GM18868 (cell line): ENCODE measurements at regions not wholly inside any gene's neighbourhood (a gene's known extent, or its start where the extent isn't known, plus 50 kb on each side); places are given as distances from the start of the nearest gene placed in this dataset.

Experiments used
- ATAC-seq: cut with Tn5 transposase; IDR thresholded peaks from one replicate; pipeline ENCODE4 v1.9.1; 2021; ENCODE audit warnings: mild to moderate bottlenecking, moderate library complexity; ENCODE audit not compliant: unreplicated experiment

GRCh38 chr6:114471450-114471849 lies 128.6 kb upstream of the HS3ST5 start:
- no peak for ATAC-seq

DNA sequence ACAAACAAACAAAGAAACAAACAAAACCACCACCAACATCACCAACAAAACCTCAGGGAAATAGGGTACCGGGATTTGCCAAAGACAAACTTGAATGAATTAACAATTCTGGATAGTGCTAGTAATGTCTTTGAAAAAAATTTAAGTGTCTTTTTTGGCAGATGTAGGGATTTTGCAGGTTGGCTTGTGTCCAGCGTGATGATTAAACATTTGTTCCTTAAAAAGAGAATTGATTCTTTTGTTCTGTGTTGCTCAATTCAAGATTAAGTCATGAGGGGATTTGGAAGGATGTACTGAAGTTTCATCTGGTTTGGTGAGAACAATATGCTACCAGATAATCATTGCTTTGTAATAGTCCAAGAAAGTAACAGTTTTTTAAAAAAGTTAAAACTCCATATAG lies 125.1 kb upstream of the HS3ST5 start:
- no peak for ATAC-seq

DNA sequence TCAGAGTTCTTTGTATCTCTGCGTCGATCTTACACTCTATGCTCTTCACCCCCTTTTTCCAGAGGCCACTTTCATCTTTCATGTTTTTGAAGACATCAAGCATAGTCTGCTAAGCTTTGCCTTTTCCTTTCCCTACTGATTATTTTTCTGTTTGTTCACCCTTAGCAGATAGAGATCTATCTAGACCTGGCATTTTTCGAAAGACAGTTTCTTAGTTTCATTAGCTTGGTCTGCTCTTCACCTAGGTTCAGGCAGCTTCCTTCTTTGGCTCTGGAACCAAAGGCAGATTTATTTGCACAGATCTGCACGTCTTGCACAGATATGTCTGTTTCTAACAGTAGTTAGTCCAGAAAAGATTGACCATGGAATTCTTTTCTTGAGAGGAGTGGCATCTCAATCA lies 122.7 kb upstream of the HS3ST5 start:
- ATAC-seq = no peak

DNA sequence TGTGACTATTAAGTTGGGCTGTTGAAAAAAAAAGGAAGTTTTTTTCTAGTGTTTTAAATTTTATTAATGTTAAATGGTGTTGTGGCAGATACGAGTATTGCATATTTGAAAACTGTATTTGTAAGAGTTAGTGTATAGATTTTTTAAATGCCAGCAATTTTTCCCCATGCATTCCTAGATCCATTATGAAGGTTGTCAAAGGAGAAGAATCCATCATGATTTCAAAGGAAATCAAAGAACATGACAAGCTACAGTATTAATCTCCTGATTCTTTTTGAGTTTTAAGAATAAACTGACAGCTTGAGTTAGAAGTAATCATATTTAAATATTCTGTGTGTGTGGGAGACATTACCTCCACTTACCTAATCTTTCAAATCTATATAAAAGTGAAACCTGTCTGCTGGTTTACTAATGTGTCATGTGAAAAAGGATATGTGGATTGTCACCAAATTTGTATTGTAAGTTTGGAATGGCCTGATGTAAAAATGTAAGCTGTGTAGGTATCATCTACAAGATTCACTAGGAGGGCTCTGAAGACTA lies 111.0 kb upstream of the HS3ST5 start:
- no peak for ATAC-seq

DNA sequence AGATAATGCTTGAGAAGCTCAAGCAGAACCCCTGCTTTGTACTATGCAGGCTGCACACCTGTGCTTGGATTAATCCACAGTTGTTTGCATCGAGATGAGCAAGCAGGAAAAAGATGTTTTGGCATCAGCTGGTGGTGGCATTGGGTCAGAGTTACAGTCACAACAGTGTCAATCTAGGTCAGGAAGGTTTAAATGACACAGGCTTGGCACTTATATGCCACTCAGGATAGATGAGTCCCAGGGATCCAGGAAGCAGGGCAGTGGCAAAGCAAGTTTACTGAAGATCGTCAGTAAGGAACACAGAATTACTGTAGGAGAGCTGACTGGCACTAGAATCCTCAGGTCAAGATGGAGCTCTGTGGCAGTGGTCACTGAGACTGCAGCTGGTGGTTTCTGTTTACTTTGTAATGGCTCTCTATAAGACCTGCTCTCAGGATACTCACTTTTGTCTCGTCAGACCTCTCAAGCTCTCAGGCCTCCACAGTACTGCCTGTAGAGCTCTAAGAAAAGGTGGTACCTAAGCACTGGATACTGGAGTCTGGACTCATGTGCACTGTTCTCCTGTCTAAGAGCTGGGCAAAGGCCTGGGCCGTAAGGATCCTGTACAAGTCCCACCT lies 110.1 kb upstream of the HS3ST5 start:
- no peak for ATAC-seq

DNA sequence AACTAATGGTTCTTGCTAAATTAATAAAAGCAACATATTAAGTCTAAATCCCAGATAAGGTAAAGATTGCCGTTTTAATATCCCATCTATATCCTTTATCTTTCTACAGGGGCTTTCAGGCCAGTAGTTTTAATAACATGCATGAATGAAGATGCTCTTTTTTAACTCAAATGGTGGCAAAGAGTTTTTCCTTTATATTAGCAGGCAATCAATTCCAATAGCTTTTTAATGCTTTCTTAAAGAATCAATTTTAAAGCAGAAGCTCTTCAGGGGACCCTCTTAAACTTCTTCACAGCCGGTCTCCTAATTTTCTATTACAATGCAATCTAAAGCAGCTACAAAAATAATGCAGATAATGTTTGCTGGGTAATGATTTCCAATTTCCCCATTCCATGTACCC lies 107.8 kb upstream of the HS3ST5 start:
- ATAC-seq = no peak

DNA sequence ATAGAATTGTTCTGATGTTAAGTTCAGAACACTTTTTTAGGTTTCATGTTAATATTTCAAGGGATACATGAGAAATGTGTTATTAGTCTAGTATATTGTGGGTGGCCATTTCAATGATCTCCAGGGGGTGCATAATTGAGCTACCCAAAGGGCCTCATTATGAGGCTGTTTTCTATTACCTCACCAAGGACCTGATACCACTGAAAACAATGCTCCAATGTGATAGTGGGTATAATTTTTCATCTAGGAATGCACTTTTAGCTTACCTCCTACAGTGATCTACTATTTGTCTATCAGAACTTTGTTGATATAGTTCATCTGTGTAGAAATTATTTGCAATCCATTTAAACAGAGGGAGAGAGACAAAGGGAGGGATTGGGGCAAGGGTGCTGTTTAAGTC lies 106.8 kb upstream of the HS3ST5 start:
- ATAC-seq = no peak

GRCh38 chr6:114446342-114446741 lies 103.5 kb upstream of the HS3ST5 start:
- no peak for ATAC-seq

GRCh38 chr6:114445846-114446245 lies 103.0 kb upstream of the HS3ST5 start:
- ATAC-seq = no peak

DNA sequence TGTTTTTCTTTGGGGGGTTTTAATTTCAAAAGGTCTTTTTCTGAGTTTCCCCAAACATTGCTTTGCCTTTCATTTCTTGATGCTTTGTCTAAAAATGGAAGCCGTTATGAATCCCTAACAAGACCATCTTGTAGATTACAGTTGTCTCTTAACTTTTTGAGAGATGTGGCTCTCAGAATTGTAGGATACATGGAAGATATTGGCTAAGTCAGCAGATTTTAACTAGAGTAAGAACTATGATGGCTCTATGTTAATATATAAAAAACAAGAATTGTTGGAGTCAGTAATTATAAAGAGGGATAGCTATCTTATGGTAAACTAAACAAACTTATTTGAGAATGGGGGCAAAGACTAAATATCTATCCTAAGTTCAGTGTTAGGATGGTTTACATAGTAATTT lies 96.6 kb upstream of the HS3ST5 start:
- ATAC-seq = no peak

- no peak for ATAC-seq
Observed at GRCh38 chr6:114437235-114437634, 94.4 kb upstream of the HS3ST5 start.

DNA sequence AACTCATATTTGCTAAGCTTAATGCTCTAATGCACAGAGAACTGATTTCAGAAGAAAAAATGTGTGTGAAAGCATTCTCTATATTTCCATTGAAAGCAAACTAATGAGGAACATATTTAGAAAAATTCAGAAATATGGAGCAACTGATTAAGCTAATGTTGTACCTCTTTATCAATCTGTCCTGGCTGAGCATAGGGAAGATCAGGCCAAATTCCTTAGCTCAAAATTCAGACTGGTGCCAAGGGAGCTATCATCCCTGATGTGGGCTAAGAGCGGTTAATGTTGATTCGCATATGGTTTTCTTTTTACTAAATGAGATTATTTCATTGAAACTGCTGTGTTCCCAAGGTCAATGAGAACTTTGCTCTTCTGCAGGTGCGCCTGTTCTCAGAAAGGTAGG lies 93.9 kb upstream of the HS3ST5 start:
- ATAC-seq = no peak

DNA sequence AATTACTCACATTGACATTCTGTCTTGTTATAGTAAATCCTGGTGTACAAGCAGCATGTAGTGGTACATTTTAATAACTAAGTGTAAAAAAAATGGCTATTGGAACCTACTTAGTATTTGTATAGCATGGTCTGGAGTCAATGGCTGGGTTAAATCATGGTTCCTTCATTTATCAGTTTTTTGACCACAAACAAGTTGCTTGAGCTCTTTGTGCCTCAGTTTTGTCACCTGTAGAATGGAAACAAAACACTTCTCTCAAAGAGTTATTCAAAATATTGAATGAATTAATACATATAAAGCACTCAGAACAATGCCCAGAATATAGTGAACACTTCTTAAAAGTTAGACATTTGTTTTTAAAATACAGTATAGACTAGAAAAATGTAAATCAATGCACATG lies 93.2 kb upstream of the HS3ST5 start:
- no peak for ATAC-seq

GRCh38 chr6:114432400-114432799 lies 89.6 kb upstream of the HS3ST5 start:
- ATAC-seq = no peak

- no peak for ATAC-seq
Observed at GRCh38 chr6:114431641-114432040, 88.8 kb upstream of the HS3ST5 start.

- ATAC-seq = no peak
Observed at GRCh38 chr6:114430534-114431124, 87.8 kb upstream of the HS3ST5 start.

GRCh38 chr6:114428341-114428740 lies 85.5 kb upstream of the HS3ST5 start:
- no peak for ATAC-seq

GRCh38 chr6:114421199-114421598 lies 78.4 kb upstream of the HS3ST5 start:
- no peak for ATAC-seq

DNA sequence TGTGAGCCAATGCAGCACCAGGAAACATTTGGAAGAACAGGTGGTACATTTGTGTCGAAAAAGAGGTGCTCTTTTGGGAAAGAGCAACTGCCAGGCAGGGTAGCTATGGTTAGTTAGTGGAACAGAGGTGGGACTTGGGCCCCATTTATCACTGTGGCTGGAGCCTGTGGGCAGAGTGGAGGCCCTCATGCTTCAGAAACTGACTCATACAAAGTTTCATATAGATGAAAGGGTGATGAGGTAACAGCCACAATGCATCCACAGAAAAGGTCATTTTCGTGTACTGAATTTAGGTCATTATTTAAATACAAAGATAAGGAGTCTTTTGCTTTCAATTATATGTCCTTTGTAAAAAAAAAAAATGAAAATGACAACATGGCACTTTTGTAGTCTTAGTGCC lies 76.4 kb upstream of the HS3ST5 start:
- peak; percentile 99 for ATAC-seq

DNA sequence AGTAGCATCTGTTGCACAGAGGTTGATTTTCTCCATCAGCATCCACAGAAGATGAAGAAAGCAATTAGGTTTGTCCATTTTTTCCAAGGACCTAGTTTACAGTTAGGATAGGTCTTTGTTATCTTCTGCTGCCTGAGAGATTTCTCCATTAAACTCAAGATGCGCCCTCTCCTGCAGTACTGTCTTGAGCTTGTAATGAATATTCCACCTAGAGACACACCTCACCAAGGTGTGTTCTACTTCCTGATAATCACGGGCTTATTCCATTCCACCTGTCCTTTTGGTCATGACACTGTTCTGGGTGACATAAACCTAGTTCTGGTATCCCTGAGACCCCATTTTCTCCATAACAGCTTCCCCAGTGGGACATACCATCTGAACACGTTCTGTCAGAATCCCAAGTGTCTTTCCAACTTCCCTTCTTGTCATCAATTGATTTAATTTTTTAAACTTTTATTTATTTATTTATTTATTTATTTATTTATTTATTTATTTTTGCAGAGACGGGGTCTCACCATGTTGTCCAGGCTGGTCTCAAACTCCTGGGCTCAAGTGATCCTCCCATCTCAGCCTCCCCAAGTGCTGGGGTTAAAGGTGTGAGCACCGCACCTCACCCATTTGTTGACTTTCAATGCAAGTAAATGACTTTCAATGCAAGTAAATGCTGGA lies 75.6 kb upstream of the HS3ST5 start:
- ATAC-seq = no peak

GRCh38 chr6:114407426-114408035 lies 64.7 kb upstream of the HS3ST5 start:
- ATAC-seq = no peak
